Ishikawa (cell line): ENCODE measurements at regions not wholly inside any gene's neighbourhood (a gene's known extent, or its start where the extent isn't known, plus 50 kb on each side); places are given as distances from the start of the nearest gene placed in this dataset.

Experiments
- CEBPB ChIP-seq: IDR thresholded peaks from 2 replicates; pipeline ENCODE4 v1.6.1; 2012
- CREB1 ChIP-seq: IDR thresholded peaks from 2 replicates; pipeline ENCODE4 v1.6.1; 2012; ENCODE audit warnings: low read depth
- EGR1 ChIP-seq: IDR thresholded peaks from 2 replicates; pipeline ENCODE4 v1.6.1; 2012
- EP300 ChIP-seq: IDR thresholded peaks from 2 replicates; pipeline ENCODE4 v1.6.1; 2012; ENCODE audit warnings: borderline replicate concordance
- FOXM1 ChIP-seq: IDR thresholded peaks from 2 replicates; pipeline ENCODE4 v1.6.1; 2012; ENCODE audit warnings: low read depth, borderline replicate concordance
- MAX ChIP-seq: IDR thresholded peaks from 2 replicates; pipeline ENCODE4 v1.6.1; 2012
- NFIC ChIP-seq: IDR thresholded peaks from 2 replicates; pipeline ENCODE4 v1.6.1; 2012
- RAD21 ChIP-seq: IDR thresholded peaks from 2 replicates; pipeline ENCODE4 v1.6.1; 2012; ENCODE audit warnings: low read depth
- REST ChIP-seq: IDR thresholded peaks from 2 replicates; pipeline ENCODE4 v1.6.1; 2012; ENCODE audit warnings: low read depth, mild to moderate bottlenecking
- TAF1 ChIP-seq: IDR thresholded peaks from 2 replicates; pipeline ENCODE4 v1.6.1; 2012; ENCODE audit warnings: low read depth, mild to moderate bottlenecking
- TCF12 ChIP-seq: IDR thresholded peaks from 2 replicates; pipeline ENCODE4 v1.6.1; 2012; ENCODE audit warnings: low read depth
- TEAD4 ChIP-seq: IDR thresholded peaks from 2 replicates; pipeline ENCODE4 v1.6.1; 2012
- USF1 ChIP-seq: IDR thresholded peaks from 2 replicates; pipeline ENCODE4 v1.6.1; 2012
- YY1 ChIP-seq: IDR thresholded peaks from 2 replicates; pipeline ENCODE4 v1.6.1; 2012; ENCODE audit warnings: low read depth
- ZBTB7A ChIP-seq: IDR thresholded peaks from 2 replicates; pipeline ENCODE4 v1.6.1; 2012; ENCODE audit warnings: low read depth

- TF ChIP-seq CREB1 (no peak), NFIC (no peak), USF1 (no peak), REST (no peak), CEBPB (no peak), YY1 (no peak), TCF12 (no peak), MAX (no peak), TAF1 (no peak), RAD21 (no peak), TEAD4 (no peak), FOXM1 (no peak), EP300 (no peak)
These were observed 134.4 kb downstream of the BMS1 start for GRCh38 chr10:42916974-42917373.

GRCh38 chr10:42917821-42918220, 135.2 kb downstream of the BMS1 start:
- TF ChIP-seq NFIC (no peak), CREB1 (no peak), TCF12 (no peak), MAX (no peak), YY1 (no peak), RAD21 (no peak), USF1 (no peak), REST (no peak), CEBPB (no peak)

- no peak for TF ChIP-seq FOXM1
- no peak for TF ChIP-seq RAD21
- TF ChIP-seq MAX = no peak
- TF ChIP-seq EP300 = no peak
- no peak for TF ChIP-seq TEAD4
- TF ChIP-seq USF1 = no peak
- TF ChIP-seq YY1 = no peak
- TF ChIP-seq TCF12 = no peak
- no peak for TF ChIP-seq TAF1
- no peak for TF ChIP-seq CEBPB
These were observed 139.4 kb downstream of the BMS1 start for GRCh38 chr10:42921951-42922350.

- TF ChIP-seq FOXM1 (no peak), TCF12 (no peak), EGR1 (no peak), REST (no peak), NFIC (no peak), USF1 (no peak), MAX (no peak), EP300 (no peak), CEBPB (no peak), ZBTB7A (no peak), CREB1 (no peak), RAD21 (no peak), TEAD4 (no peak), TAF1 (no peak), YY1 (no peak)
These were observed 141.9 kb downstream of the BMS1 start for GRCh38 chr10:42924484-42924883.
